HG03575 (cell line): ENCODE measurements at regions not wholly inside any gene's neighbourhood (a gene's known extent, or its start where the extent isn't known, plus 50 kb on each side); places are given as distances from the start of the nearest gene placed in this dataset.

Experiments
- ATAC-seq: cut with Tn5 transposase; IDR thresholded peaks from one replicate; pipeline ENCODE4 v1.9.1; 2021; ENCODE audit not compliant: unreplicated experiment, insufficient number of reproducible peaks, low FRiP score; ENCODE audit errors: extremely low read depth

GRCh38 chr19:28961772-28962500 lies 251.0 kb downstream of the UQCRFS1 start:
- ATAC-seq = no peak

- no peak for ATAC-seq
Measured at GRCh38 chr19:28960986-28961705, 251.8 kb downstream of the UQCRFS1 start.

GRCh38 chr19:28960586-28960985 lies 252.4 kb downstream of the UQCRFS1 start:
- no peak for ATAC-seq

GRCh38 chr19:28956961-28957360 lies 256.0 kb downstream of the UQCRFS1 start:
- ATAC-seq = no peak

- ATAC-seq = no peak
Measured at GRCh38 chr19:28956421-28956820, 256.5 kb downstream of the UQCRFS1 start.

- no peak for ATAC-seq
Measured at GRCh38 chr19:28949535-28949934, 263.4 kb downstream of the UQCRFS1 start.

- no peak for ATAC-seq
Measured at GRCh38 chr19:28949027-28949426, 263.9 kb downstream of the UQCRFS1 start.

GRCh38 chr19:28948566-28948965 lies 264.4 kb downstream of the UQCRFS1 start:
- ATAC-seq = no peak

- no peak for ATAC-seq
Measured at GRCh38 chr19:28948026-28948425, 264.9 kb downstream of the UQCRFS1 start.

GRCh38 chr19:28943651-28944050 lies 269.3 kb downstream of the UQCRFS1 start:
- ATAC-seq = no peak

- no peak for ATAC-seq
Measured at GRCh38 chr19:28941833-28942232, 271.1 kb downstream of the UQCRFS1 start.

- no peak for ATAC-seq
Measured at GRCh38 chr19:28940751-28941500, 272.0 kb downstream of the UQCRFS1 start.

GRCh38 chr19:28939236-28939635 lies 273.7 kb downstream of the UQCRFS1 start:
- no peak for ATAC-seq

- no peak for ATAC-seq
Measured at GRCh38 chr19:28936001-28936400, 276.9 kb downstream of the UQCRFS1 start.

- no peak for ATAC-seq
Measured at GRCh38 chr19:28934631-28935030, 278.3 kb downstream of the UQCRFS1 start.

- ATAC-seq = no peak
Measured at GRCh38 chr19:28933039-28933438, 279.9 kb downstream of the UQCRFS1 start.

GRCh38 chr19:28932446-28932845 lies 280.5 kb downstream of the UQCRFS1 start:
- no peak for ATAC-seq

- ATAC-seq = no peak
Measured at GRCh38 chr19:28929006-28929405, 283.9 kb downstream of the UQCRFS1 start.

- no peak for ATAC-seq
Measured at GRCh38 chr19:28927456-28927855, 285.5 kb downstream of the UQCRFS1 start.
